PFSK-1 (cell line): ENCODE measurements at regions not wholly inside any gene's neighbourhood (a gene's known extent, or its start where the extent isn't known, plus 50 kb on each side); places are given as distances from the start of the nearest gene placed in this dataset.

ENCODE experiments used
- FOXP2 ChIP-seq: optimal IDR thresholded peaks from 2 replicates; pipeline ENCODE3; 2011; ENCODE audit warnings: borderline replicate concordance, control low read depth, inconsistent platforms; ENCODE audit not compliant: insufficient read depth; ENCODE audit errors: extremely low read length, extremely low read depth
- POLR2AphosphoS5 ChIP-seq: IDR thresholded peaks from 2 replicates; pipeline ENCODE4 v1.6.1; 2012; ENCODE audit warnings: low read depth, mild to moderate bottlenecking, control low read depth, low read length, moderate library complexity
- SIN3A ChIP-seq: IDR thresholded peaks from 2 replicates; pipeline ENCODE4 v1.6.1; 2012; ENCODE audit warnings: mild to moderate bottlenecking, low read length, moderate library complexity, borderline replicate concordance; ENCODE audit not compliant: insufficient read depth
- TAF1 ChIP-seq: IDR thresholded peaks from 2 replicates; pipeline ENCODE4 v1.6.1; 2012; ENCODE audit warnings: low read length, control low read depth, borderline replicate concordance; ENCODE audit not compliant: insufficient read depth
- TF ChIP-seq, protein P1 (sequence below), 2 experiments: IDR thresholded peaks; 2 replicates each; pipeline versions ENCODE4 v1.6.1 to v1.8.0; 2011 to 2012; ENCODE audit warnings: low read depth in 2 of 2, low read length in 2 of 2, control low read depth in 1 of 2, inconsistent platforms in 1 of 2, mild to moderate bottlenecking in 1 of 2, moderate library complexity in 1 of 2; ENCODE audit not compliant: insufficient read depth in 1 of 2

DNA sequence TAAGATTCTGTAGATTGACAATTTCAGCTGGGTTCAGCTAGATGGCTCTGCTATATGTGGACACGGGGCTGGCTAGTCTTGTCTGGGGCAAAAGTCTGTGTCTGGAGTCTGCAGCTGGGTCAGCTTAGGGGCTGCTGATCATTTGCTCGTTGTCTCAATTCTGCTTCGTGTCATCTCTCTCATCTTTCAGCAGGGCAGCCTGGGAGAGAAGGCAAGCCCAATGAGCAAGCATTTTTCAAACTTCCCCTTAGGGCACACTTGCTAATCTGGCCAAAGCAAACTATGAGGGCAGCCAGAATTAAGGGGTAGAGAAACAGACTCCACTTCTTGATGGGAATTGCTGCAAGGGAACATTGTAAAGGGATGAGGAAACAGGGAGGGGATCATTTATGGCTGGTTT is 462.6 kb downstream of the SLC4A3 start:
- TF ChIP-seq POLR2AphosphoS5 (no peak), FOXP2 (no peak), SIN3A (no peak), TAF1 (no peak)
- TF ChIP-seq, protein P1, sequence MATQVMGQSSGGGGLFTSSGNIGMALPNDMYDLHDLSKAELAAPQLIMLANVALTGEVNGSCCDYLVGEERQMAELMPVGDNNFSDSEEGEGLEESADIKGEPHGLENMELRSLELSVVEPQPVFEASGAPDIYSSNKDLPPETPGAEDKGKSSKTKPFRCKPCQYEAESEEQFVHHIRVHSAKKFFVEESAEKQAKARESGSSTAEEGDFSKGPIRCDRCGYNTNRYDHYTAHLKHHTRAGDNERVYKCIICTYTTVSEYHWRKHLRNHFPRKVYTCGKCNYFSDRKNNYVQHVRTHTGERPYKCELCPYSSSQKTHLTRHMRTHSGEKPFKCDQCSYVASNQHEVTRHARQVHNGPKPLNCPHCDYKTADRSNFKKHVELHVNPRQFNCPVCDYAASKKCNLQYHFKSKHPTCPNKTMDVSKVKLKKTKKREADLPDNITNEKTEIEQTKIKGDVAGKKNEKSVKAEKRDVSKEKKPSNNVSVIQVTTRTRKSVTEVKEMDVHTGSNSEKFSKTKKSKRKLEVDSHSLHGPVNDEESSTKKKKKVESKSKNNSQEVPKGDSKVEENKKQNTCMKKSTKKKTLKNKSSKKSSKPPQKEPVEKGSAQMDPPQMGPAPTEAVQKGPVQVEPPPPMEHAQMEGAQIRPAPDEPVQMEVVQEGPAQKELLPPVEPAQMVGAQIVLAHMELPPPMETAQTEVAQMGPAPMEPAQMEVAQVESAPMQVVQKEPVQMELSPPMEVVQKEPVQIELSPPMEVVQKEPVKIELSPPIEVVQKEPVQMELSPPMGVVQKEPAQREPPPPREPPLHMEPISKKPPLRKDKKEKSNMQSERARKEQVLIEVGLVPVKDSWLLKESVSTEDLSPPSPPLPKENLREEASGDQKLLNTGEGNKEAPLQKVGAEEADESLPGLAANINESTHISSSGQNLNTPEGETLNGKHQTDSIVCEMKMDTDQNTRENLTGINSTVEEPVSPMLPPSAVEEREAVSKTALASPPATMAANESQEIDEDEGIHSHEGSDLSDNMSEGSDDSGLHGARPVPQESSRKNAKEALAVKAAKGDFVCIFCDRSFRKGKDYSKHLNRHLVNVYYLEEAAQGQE (IDR thresholded peaks at IDR 0.05; ENCODE audit: insufficient read depth in 1 of 2, low read depth in 2 of 2, low read length in 2 of 2), result no peak

DNA sequence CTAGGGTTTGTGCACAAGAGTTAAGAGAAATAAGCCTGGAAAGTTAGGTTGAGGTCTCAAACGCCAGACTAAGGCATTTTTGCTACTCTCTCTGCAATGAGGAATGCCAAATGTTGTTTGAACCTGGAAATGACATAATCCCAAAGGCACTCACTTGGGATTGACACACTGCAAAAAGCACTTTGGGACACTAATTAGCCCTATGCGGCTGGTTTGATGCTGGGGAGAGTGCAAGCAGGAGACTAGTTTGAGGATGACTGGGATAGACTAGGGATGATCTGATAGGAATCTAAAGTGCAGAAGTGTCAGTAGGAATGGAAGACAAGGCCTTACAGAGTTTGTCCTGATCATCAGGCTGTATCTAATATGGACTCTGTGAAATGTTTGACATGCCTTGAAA is 469.0 kb downstream of the SLC4A3 start:
- TF ChIP-seq FOXP2 (no peak), TAF1 (no peak), POLR2AphosphoS5 (no peak), SIN3A (no peak)
- TF ChIP-seq, protein P1 (IDR thresholded peaks at IDR 0.05; ENCODE audit: insufficient read depth in 1 of 2, low read depth in 2 of 2, low read length in 2 of 2), result no peak

DNA sequence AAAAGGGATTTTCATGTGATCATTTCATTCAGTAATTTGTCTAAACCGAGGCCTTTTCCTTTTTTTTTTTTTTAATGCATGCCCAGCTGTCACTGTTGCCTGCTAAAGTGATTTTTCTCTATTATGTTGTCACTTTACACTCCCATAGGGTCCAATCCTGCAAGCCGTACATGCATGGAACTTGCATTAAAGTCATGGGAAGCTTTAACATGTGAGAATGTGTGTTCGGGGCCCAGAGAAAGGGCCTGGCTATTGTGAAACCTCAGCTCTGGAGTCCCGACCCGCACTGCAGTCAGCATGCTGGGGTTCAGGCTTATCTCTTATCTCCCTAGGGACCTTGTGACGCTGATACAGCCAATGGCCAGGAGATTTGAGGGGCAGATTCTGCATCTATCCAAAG is 474.6 kb downstream of the SLC4A3 start:
- TF ChIP-seq, protein P1 (IDR thresholded peaks at IDR 0.05; ENCODE audit: insufficient read depth in 1 of 2, low read depth in 2 of 2, low read length in 2 of 2), result no peak
- TF ChIP-seq POLR2AphosphoS5, result no peak
- TF ChIP-seq TAF1, result no peak
- TF ChIP-seq SIN3A, result no peak
- no peak for TF ChIP-seq FOXP2

DNA sequence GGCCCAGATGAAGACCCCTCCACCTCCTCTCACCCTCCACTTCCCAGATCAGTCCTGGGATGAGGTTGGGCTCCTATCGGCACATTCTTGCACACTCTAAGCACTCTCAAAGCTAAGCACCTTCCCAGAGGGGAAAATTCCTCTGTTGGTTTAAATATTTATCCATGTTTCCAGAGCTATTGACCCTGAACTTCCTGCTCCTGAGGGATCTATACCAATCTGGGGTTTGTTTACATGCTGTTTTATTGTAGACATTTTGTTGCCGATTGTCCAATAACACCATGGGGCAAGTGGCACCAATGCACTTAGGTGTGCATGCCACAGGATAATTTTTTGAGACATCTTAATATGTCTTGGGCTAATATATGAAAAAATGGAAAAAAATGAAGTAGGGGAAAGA is 476.2 kb downstream of the SLC4A3 start:
- TF ChIP-seq, protein P1 (IDR thresholded peaks at IDR 0.05; ENCODE audit: insufficient read depth in 1 of 2, low read depth in 2 of 2, low read length in 2 of 2), result no peak

DNA sequence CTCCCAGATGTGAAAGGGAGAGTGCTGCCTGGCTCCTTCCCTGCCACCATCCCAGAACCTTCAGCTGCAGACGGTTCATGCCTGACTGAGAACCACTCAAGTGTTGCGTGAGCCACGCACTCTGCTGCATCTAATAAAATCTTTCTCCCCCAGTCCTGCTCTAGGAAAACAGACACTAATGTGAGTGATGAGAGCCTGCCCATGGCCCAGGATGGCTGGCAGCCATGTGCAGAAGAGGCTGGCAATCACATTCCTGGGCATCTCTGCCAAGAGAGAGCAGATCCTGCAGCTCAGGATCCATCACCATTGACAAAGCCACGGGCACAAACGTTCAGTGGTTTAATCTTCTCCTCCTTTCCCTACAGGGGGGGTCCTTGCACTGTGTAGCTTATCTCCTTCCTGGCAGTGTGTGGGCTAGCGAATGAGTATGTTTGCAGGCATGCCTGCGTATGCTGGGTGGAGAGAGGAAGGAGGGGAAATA is 477.5 kb downstream of the SLC4A3 start:
- no peak for TF ChIP-seq SIN3A
- TF ChIP-seq, protein P1 (IDR thresholded peaks at IDR 0.05; ENCODE audit: insufficient read depth in 1 of 2, low read depth in 2 of 2, low read length in 2 of 2), result no peak
- no peak for TF ChIP-seq TAF1
- TF ChIP-seq POLR2AphosphoS5, result no peak
- no peak for TF ChIP-seq FOXP2
